H9 (cell line): ENCODE measurements at regions not wholly inside any gene's neighbourhood (a gene's known extent, or its start where the extent isn't known, plus 50 kb on each side); places are given as distances from the start of the nearest gene placed in this dataset.

Experiments used
- DNase-seq: peaks from one replicate; pipeline ENCODE4 v3.0.0-alpha.2; 2017
- H2AFZ ChIP-seq: one replicate; pipeline ENCODE4 v1.6.1; 2013; ENCODE audit warnings: mild to moderate bottlenecking, low read length, control low read depth, moderate library complexity
- H2AK5ac ChIP-seq: 2 replicates; pipeline ENCODE4 v1.6.1; 2013; ENCODE audit warnings: low read length, control low read depth, mixed read lengths; ENCODE audit not compliant: insufficient read length
- H2BK120ac ChIP-seq: one replicate; pipeline ENCODE4 v1.6.1; 2013; ENCODE audit warnings: low read depth, mild to moderate bottlenecking, low read length, control low read depth, inconsistent platforms; ENCODE audit not compliant: poor library complexity, severe bottlenecking
- H2BK12ac ChIP-seq: 2 replicates; pipeline ENCODE4 v1.6.1; 2013; ENCODE audit warnings: low read length, control low read depth, mixed read lengths, low read depth; ENCODE audit not compliant: insufficient read length
- H2BK15ac ChIP-seq: 2 replicates; pipeline ENCODE4 v1.6.1; 2013; ENCODE audit warnings: low read depth, low read length, control low read depth
- H2BK20ac ChIP-seq: one replicate; pipeline ENCODE4 v1.6.1; 2013; ENCODE audit warnings: low read depth, mild to moderate bottlenecking, low read length, control low read depth, inconsistent platforms; ENCODE audit not compliant: poor library complexity, severe bottlenecking
- H2BK5ac ChIP-seq: 2 replicates; pipeline ENCODE4 v1.6.1; 2013; ENCODE audit warnings: low read length, control low read depth, mixed read lengths; ENCODE audit not compliant: insufficient read length
- H3K14ac ChIP-seq: 2 replicates; pipeline ENCODE4 v1.6.1; 2013; ENCODE audit warnings: low read length, control low read depth; ENCODE audit not compliant: insufficient read depth
- H3K18ac ChIP-seq: 2 replicates; pipeline ENCODE4 v1.6.1; 2013; ENCODE audit warnings: low read depth, mild to moderate bottlenecking, mixed read lengths, low read length, control low read depth; ENCODE audit not compliant: insufficient read length
- H3K23ac ChIP-seq: 2 replicates; pipeline ENCODE4 v1.6.1; 2013; ENCODE audit warnings: low read length, control low read depth, mixed read lengths, low read depth; ENCODE audit not compliant: insufficient read length
- H3K23me2 ChIP-seq: 2 replicates; pipeline ENCODE4 v1.6.1; 2013; ENCODE audit warnings: low read depth, mild to moderate bottlenecking, mixed read lengths, low read length, control low read depth; ENCODE audit not compliant: insufficient read length, poor library complexity, severe bottlenecking
- H3K27ac ChIP-seq: 2 replicates; pipeline ENCODE4 v1.5.1; 2013; ENCODE audit warnings: low read length, control low read depth, mixed read lengths, low read depth; ENCODE audit not compliant: insufficient read length
- H3K27me3 ChIP-seq: 2 replicates; pipeline ENCODE4 v1.6.1; 2013; ENCODE audit warnings: low read length, control low read depth, inconsistent platforms; ENCODE audit not compliant: insufficient read depth
- H3K4ac ChIP-seq: 2 replicates; pipeline ENCODE4 v1.6.1; 2013; ENCODE audit warnings: low read depth, mild to moderate bottlenecking, control low read depth, inconsistent platforms, low read length, moderate library complexity
- H3K4me1 ChIP-seq: 2 replicates; pipeline ENCODE4 v1.6.1; 2013; ENCODE audit warnings: low read length, control low read depth, inconsistent platforms; ENCODE audit not compliant: insufficient read depth
- H3K4me2 ChIP-seq: 2 replicates; pipeline ENCODE4 v1.6.1; 2013; ENCODE audit warnings: low read length, control low read depth, mixed read lengths; ENCODE audit not compliant: insufficient read length, insufficient read depth
- H3K56ac ChIP-seq: 2 replicates; pipeline ENCODE4 v1.6.1; 2013; ENCODE audit warnings: low read depth, mild to moderate bottlenecking, mixed read lengths, low read length, control low read depth; ENCODE audit not compliant: insufficient read length
- H3K79me1 ChIP-seq: 2 replicates; pipeline ENCODE4 v1.6.1; 2013; ENCODE audit warnings: low read depth, mild to moderate bottlenecking, moderate library complexity, low read length, control low read depth, inconsistent platforms; ENCODE audit not compliant: insufficient read depth, poor library complexity, severe bottlenecking
- H3K79me2 ChIP-seq: 2 replicates; pipeline ENCODE4 v1.6.1; 2013; ENCODE audit warnings: low read length, control low read depth, inconsistent platforms; ENCODE audit not compliant: insufficient read depth
- H3K9ac ChIP-seq: 2 replicates; pipeline ENCODE4 v1.6.1; 2013; ENCODE audit warnings: low read length, control low read depth, mixed read lengths; ENCODE audit not compliant: insufficient read length; ENCODE audit errors: extremely low read depth
- H3K9me3 ChIP-seq: one replicate; pipeline ENCODE4 v1.6.1; 2013; ENCODE audit warnings: low read depth, low read length, inconsistent platforms; ENCODE audit not compliant: control insufficient read depth
- H3T11ph ChIP-seq: one replicate; pipeline ENCODE4 v1.6.1; 2013; ENCODE audit warnings: mild to moderate bottlenecking, low read length, control low read depth, inconsistent platforms
- H4K20me1 ChIP-seq: one replicate; pipeline ENCODE4 v1.6.1; 2013; ENCODE audit not compliant: control insufficient read depth, insufficient read length, insufficient read depth
- H4K5ac ChIP-seq: 2 replicates; pipeline ENCODE4 v1.6.1; 2013; ENCODE audit warnings: low read depth, mild to moderate bottlenecking, mixed read lengths, low read length, control low read depth; ENCODE audit not compliant: insufficient read length
- H4K8ac ChIP-seq: replicated peaks from 2 replicates; pipeline ENCODE4 v1.6.1; 2013; ENCODE audit warnings: low read length, control low read depth, mixed read lengths, low read depth; ENCODE audit not compliant: insufficient read length
- H4K91ac ChIP-seq: 2 replicates; pipeline ENCODE4 v1.6.1; 2013; ENCODE audit warnings: low read depth, mild to moderate bottlenecking, moderate library complexity, mixed read lengths, low read length, control low read depth; ENCODE audit not compliant: insufficient read length
- H3K27ac Mint-ChIP-seq, 3 experiments: 2 replicates in 2 of 3; 3 replicates in 1 of 3; pipeline ENCODE4 v1.8.0; 2020 to 2021; ENCODE audit warnings: mixed read lengths in 3 of 3, mild to moderate bottlenecking in 1 of 3, moderate library complexity in 1 of 3
- H3K27me3 Mint-ChIP-seq: 2 replicates; pipeline ENCODE4 v1.8.0; 2021; ENCODE audit warnings: low read depth, mild to moderate bottlenecking, moderate library complexity, mixed read lengths
- H3K36me3 Mint-ChIP-seq, 3 experiments: 2 replicates in 2 of 3; 3 replicates in 1 of 3; pipeline ENCODE4 v1.8.0; 2020 to 2021; ENCODE audit warnings: low read depth in 3 of 3, mixed read lengths in 3 of 3; ENCODE audit not compliant: insufficient read depth in 1 of 3
- H3K4me1 Mint-ChIP-seq, 2 experiments: 2 replicates each; pipeline ENCODE4 v1.8.0; 2020; ENCODE audit warnings: mixed read lengths in 2 of 2
- H3K4me3 Mint-ChIP-seq, 2 experiments: 2 replicates in 1 of 2; 3 replicates in 1 of 2; pipeline ENCODE4 v1.8.0; 2020 to 2021; ENCODE audit warnings: mild to moderate bottlenecking in 2 of 2, mixed read lengths in 2 of 2, moderate library complexity in 1 of 2
- H3K9me3 Mint-ChIP-seq, 2 experiments: 2 replicates in 1 of 2; 3 replicates in 1 of 2; pipeline ENCODE4 v1.8.0; 2020; ENCODE audit warnings: mild to moderate bottlenecking in 2 of 2, mixed read lengths in 2 of 2, moderate library complexity in 1 of 2
- WGBS: extraction: QIAGEN DNeasy Blood & Tissue Kit; methylation state at CpG from one replicate; pipeline ENCODE4 v1.1.7; 2013; ENCODE audit warnings: missing lambda C conversion rate, low lambda C conversion rate, mixed read lengths; ENCODE audit not compliant: insufficient read length; ENCODE audit errors: extremely low coverage; 5-methylcytosine and 5-hydroxymethylcytosine counted together
- TF ChIP-seq, protein P1 (sequence below): fragments of 200-600 bp; sonication (generic); conservative IDR thresholded peaks from 3 replicates; pipeline ENCODE4 v1.8.0; 2021; ENCODE audit warnings: antibody characterized with exemption, mild to moderate bottlenecking

DNA sequence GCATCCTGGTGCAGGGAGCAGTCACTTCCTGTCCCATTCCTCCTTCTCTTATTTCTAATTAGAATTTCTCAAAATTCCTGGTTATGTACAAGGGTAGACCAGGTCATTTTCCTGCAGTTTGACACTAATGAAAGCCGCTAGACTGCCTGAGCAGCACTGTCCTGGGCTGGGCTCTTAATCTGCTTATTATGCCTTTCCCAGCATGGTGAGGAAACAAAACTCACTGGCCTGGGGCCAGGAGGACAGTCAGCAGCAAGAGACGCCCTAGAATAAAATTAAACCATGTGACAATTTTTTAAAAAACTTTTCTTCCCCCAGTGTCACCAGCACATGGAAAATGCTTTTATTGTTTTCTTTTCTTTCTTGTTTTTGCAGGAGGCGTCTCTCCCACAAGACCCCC is 647.5 kb downstream of the TYW1 start:
- H2BK5ac ChIP-seq, result no peak overlapping the region
- H3T11ph ChIP-seq, result no peak overlapping the region
- H3K27me3 Mint-ChIP-seq, result no peaks in the 10 kb centered on the region; the same call in 1 of the 2 replicates
- H2BK120ac ChIP-seq, result no peak overlapping the region
- H3K79me2 ChIP-seq, result no peaks in the 10 kb centered on the region
- H3K9me3 ChIP-seq, result no peaks in the 10 kb centered on the region
- no peaks in the 10 kb centered on the region for H3K4me1 Mint-ChIP-seq
- no peak overlapping the region for H2BK12ac ChIP-seq
- TF ChIP-seq, protein P1, sequence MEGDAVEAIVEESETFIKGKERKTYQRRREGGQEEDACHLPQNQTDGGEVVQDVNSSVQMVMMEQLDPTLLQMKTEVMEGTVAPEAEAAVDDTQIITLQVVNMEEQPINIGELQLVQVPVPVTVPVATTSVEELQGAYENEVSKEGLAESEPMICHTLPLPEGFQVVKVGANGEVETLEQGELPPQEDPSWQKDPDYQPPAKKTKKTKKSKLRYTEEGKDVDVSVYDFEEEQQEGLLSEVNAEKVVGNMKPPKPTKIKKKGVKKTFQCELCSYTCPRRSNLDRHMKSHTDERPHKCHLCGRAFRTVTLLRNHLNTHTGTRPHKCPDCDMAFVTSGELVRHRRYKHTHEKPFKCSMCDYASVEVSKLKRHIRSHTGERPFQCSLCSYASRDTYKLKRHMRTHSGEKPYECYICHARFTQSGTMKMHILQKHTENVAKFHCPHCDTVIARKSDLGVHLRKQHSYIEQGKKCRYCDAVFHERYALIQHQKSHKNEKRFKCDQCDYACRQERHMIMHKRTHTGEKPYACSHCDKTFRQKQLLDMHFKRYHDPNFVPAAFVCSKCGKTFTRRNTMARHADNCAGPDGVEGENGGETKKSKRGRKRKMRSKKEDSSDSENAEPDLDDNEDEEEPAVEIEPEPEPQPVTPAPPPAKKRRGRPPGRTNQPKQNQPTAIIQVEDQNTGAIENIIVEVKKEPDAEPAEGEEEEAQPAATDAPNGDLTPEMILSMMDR, result no peak
- H3K4me1 ChIP-seq, result no peaks in the 10 kb centered on the region
- no peak overlapping the region for H3K4ac ChIP-seq
- no peak overlapping the region for H3K4me3 Mint-ChIP-seq
- no peak overlapping the region for H3K23ac ChIP-seq
- no peaks in the 10 kb centered on the region for H3K27me3 ChIP-seq
- H3K4me2 ChIP-seq, result no peak overlapping the region
- no peak overlapping the region for H3K9ac ChIP-seq
- no peak overlapping the region for H4K5ac ChIP-seq
- H3K23me2 ChIP-seq, result no peaks in the 10 kb centered on the region
- H2BK15ac ChIP-seq, result no peak overlapping the region
- DNase-seq, result no peak
- no peak overlapping the region for H3K27ac Mint-ChIP-seq
- no CpG with 5 or more reads among the region's 3 CpGs for WGBS
- no peak overlapping the region for H2AK5ac ChIP-seq
- no peak overlapping the region for H3K18ac ChIP-seq
- no peak overlapping the region for H3K56ac ChIP-seq
- H3K36me3 Mint-ChIP-seq, result no peaks in the 10 kb centered on the region; a peak in 1 of 7 replicates
- no peak overlapping the region for H3K14ac ChIP-seq
- no peak overlapping the region for H4K8ac ChIP-seq
- no peak overlapping the region for H4K91ac ChIP-seq
- no peak overlapping the region for H2BK20ac ChIP-seq
- no peaks in the 10 kb centered on the region for H4K20me1 ChIP-seq
- no peaks in the 10 kb centered on the region for H3K79me1 ChIP-seq
- no peak overlapping the region for H3K27ac ChIP-seq
- H2AFZ ChIP-seq, result no peak overlapping the region
- peaks cover 0 to 3% of the 10 kb centered on the region in 2 experiments; a peak in 3 of 5 replicates for H3K9me3 Mint-ChIP-seq
